DOHH2 (cell line): ENCODE measurements at regions not wholly inside any gene's neighbourhood (a gene's known extent, or its start where the extent isn't known, plus 50 kb on each side); places are given as distances from the start of the nearest gene placed in this dataset.

Experiments used
- H3F3A ChIP-seq: fragments of 200-600 bp; sonication (generic), shearing (Covaris generic); 2 replicates; pipeline ENCODE4 v1.6.0; 2016; ENCODE audit warnings: antibody characterized with exemption, mild to moderate bottlenecking; ENCODE audit not compliant: control insufficient read depth, insufficient read depth
- H3K27ac ChIP-seq: fragments of 200-600 bp; sonication (generic); 2 replicates; pipeline ENCODE4 v1.5.1; 2014; ENCODE audit warnings: low read depth, mild to moderate bottlenecking, low read length, moderate library complexity
- H3K27me3 ChIP-seq: fragments of 200-600 bp; sonication (generic); 2 replicates; pipeline ENCODE4 v1.6.1; 2014; ENCODE audit warnings: mild to moderate bottlenecking, low read length, mixed read lengths; ENCODE audit not compliant: control insufficient read depth
- H3K36me3 ChIP-seq: fragments of 200-600 bp; sonication (generic); 2 replicates; pipeline ENCODE4 v1.6.1; 2014; ENCODE audit warnings: mild to moderate bottlenecking, low read length, moderate library complexity, mixed read lengths; ENCODE audit not compliant: control insufficient read depth
- H3K4me1 ChIP-seq: fragments of 200-600 bp; sonication (generic); 2 replicates; pipeline ENCODE4 v1.6.1; 2014; ENCODE audit warnings: mild to moderate bottlenecking, low read length, mixed read lengths; ENCODE audit not compliant: control insufficient read depth
- H3K4me2 ChIP-seq: fragments of 200-600 bp; sonication (generic); 2 replicates; pipeline ENCODE4 v1.6.0; 2014; ENCODE audit warnings: mild to moderate bottlenecking, low read length, moderate library complexity
- H3K4me3 ChIP-seq: fragments of 200-600 bp; sonication (generic); 2 replicates; pipeline ENCODE4 v1.5.1; 2014; ENCODE audit warnings: mild to moderate bottlenecking, low read length, mixed read lengths
- H3K79me2 ChIP-seq: fragments of 200-600 bp; sonication (generic); 2 replicates; pipeline ENCODE4 v1.6.1; 2014; ENCODE audit warnings: mild to moderate bottlenecking, low read length, mixed read lengths; ENCODE audit not compliant: control insufficient read depth
- H3K9me2 ChIP-seq: fragments of 200-600 bp; sonication (generic); replicated peaks from 2 replicates; pipeline ENCODE4 v1.6.1; 2014; ENCODE audit warnings: mild to moderate bottlenecking, low read length, mixed read lengths; ENCODE audit not compliant: control insufficient read depth
- H3K9me3 ChIP-seq: fragments of 200-600 bp; sonication (generic); 2 replicates; pipeline ENCODE4 v1.6.1; 2014; ENCODE audit warnings: antibody characterized with exemption, low read length, mixed read lengths; ENCODE audit not compliant: control insufficient read depth, insufficient read depth
- H4K20me1 ChIP-seq: fragments of 200-600 bp; sonication (generic); 2 replicates; pipeline ENCODE4 v1.6.0; 2014; ENCODE audit warnings: low read depth, mild to moderate bottlenecking, antibody characterized with exemption, low read length, moderate library complexity; ENCODE audit not compliant: control insufficient read depth, insufficient read depth
- EZH2phosphoT487 ChIP-seq: fragments of 200-600 bp; sonication (generic); IDR thresholded peaks from 2 replicates; pipeline ENCODE4 v1.6.1; 2017; ENCODE audit warnings: borderline replicate concordance, mild to moderate bottlenecking, antibody characterized with exemption, low read length, moderate library complexity, mixed read lengths
- TF ChIP-seq, protein P1 (sequence below): fragments of 200-600 bp; sonication (generic); IDR thresholded peaks from one replicate; pipeline ENCODE4 v1.5.1; 2014; ENCODE audit warnings: antibody characterized with exemption, mild to moderate bottlenecking, low read depth, low read length; ENCODE audit not compliant: poor library complexity, severe bottlenecking

GRCh38 chr6:43941174-43941573, 171.2 kb downstream of the VEGFA start:
- no peaks in the 10 kb centered on the region for H3K79me2 ChIP-seq
- H3K27ac ChIP-seq = no peak overlapping the region
- no peaks in the 10 kb centered on the region for H3K36me3 ChIP-seq
- no peaks in the 10 kb centered on the region for H4K20me1 ChIP-seq
- no peak overlapping the region for H3K4me3 ChIP-seq
- no peaks in the 10 kb centered on the region for H3K9me2 ChIP-seq
- no peak overlapping the region for H3K4me2 ChIP-seq
- no peak for TF ChIP-seq EZH2phosphoT487
- TF ChIP-seq, protein P1, sequence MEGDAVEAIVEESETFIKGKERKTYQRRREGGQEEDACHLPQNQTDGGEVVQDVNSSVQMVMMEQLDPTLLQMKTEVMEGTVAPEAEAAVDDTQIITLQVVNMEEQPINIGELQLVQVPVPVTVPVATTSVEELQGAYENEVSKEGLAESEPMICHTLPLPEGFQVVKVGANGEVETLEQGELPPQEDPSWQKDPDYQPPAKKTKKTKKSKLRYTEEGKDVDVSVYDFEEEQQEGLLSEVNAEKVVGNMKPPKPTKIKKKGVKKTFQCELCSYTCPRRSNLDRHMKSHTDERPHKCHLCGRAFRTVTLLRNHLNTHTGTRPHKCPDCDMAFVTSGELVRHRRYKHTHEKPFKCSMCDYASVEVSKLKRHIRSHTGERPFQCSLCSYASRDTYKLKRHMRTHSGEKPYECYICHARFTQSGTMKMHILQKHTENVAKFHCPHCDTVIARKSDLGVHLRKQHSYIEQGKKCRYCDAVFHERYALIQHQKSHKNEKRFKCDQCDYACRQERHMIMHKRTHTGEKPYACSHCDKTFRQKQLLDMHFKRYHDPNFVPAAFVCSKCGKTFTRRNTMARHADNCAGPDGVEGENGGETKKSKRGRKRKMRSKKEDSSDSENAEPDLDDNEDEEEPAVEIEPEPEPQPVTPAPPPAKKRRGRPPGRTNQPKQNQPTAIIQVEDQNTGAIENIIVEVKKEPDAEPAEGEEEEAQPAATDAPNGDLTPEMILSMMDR = no peak
- no peaks in the 10 kb centered on the region for H3K4me1 ChIP-seq
- no peaks in the 10 kb centered on the region for H3F3A ChIP-seq
- 0 out of 2 replicates have a peak, but pooled peaks cover 4% of the 10 kb centered on the region for H3K27me3 ChIP-seq
- H3K9me3 ChIP-seq = no peaks in the 10 kb centered on the region

DNA sequence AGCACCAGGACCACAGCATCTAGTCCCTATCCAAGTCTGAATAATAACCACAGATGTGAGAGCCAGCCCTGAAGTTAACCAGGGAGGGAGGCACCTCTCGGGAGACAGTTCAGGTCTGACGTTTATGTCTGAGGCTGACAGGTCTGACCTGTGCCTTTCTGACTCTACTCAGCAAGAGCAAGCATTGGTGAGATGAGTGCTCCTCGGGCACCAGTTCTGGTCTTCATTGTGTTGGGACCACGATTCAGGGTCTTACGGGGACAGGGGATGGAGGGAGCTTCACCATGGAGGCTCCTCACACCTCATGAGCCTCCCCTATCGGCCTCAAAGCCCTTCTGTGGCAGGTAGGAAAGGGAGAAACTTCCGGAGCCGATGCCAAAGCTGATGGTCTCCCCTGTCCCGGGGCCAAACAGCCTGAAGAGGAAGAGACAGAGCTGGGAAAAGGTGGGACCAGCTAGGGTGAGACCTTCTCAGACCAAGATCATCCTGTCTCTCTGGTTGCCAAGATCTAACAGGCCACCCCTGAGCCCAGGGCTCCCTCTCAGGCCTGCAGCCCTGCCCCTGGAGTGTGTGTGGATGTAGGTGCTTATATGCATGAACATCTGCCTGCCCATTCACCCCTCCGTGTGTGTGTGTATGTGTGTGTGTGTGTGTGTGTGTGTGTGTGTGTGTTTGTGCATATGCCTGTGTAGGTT, 170.5 kb downstream of the VEGFA start:
- H3K4me2 ChIP-seq = no peak overlapping the region
- H3K27me3 ChIP-seq = 0 out of 2 replicates have a peak, but pooled peaks cover 4% of the 10 kb centered on the region
- H3K4me3 ChIP-seq = no peak overlapping the region
- no peaks in the 10 kb centered on the region for H3K4me1 ChIP-seq
- no peaks in the 10 kb centered on the region for H3F3A ChIP-seq
- H3K9me3 ChIP-seq = no peaks in the 10 kb centered on the region
- H3K27ac ChIP-seq = no peak overlapping the region
- no peaks in the 10 kb centered on the region for H3K79me2 ChIP-seq
- H3K9me2 ChIP-seq = no peaks in the 10 kb centered on the region
- TF ChIP-seq, protein P1 = no peak
- TF ChIP-seq EZH2phosphoT487 = no peak
- no peaks in the 10 kb centered on the region for H4K20me1 ChIP-seq
- H3K36me3 ChIP-seq = no peaks in the 10 kb centered on the region

- no peaks in the 10 kb centered on the region for H3K9me2 ChIP-seq
- no peaks in the 10 kb centered on the region for H3K36me3 ChIP-seq
- H3K27me3 ChIP-seq = 0 out of 2 replicates have a peak, but pooled peaks cover 2% of the 10 kb centered on the region
- H3K4me2 ChIP-seq = no peak overlapping the region
- H4K20me1 ChIP-seq = no peaks in the 10 kb centered on the region
- TF ChIP-seq, protein P1 = no peak
- no peak for TF ChIP-seq EZH2phosphoT487
- H3K4me3 ChIP-seq = no peak overlapping the region
- no peak overlapping the region for H3K27ac ChIP-seq
- no peaks in the 10 kb centered on the region for H3F3A ChIP-seq
- H3K9me3 ChIP-seq = no peaks in the 10 kb centered on the region
- H3K79me2 ChIP-seq = no peaks in the 10 kb centered on the region
- H3K4me1 ChIP-seq = no peaks in the 10 kb centered on the region
These were observed 170.0 kb downstream of the VEGFA start for GRCh38 chr6:43940071-43940392.
